NCI-H82 (cell line): ENCODE measurements at regions not wholly inside any gene's neighbourhood (a gene's known extent, or its start where the extent isn't known, plus 50 kb on each side); places are given as distances from the start of the nearest gene placed in this dataset.
"Not testable (repeated sequence)": the region's sequence is repeated elsewhere in the genome, so short reads cannot be mapped to it uniquely, and the experiment has no call there.

Experiments used
- DNase-seq: peaks from one replicate; lab custom pipeline; 2025; lab: John Stamatoyannopoulos, UW

- DNase-seq, result not testable (repeated sequence)
Observed at GRCh38 chr18:14991934-14992445, 244.0 kb downstream of the ANKRD30B start.

GRCh38 chr18:14992758-14993157 is 244.8 kb downstream of the ANKRD30B start:
- DNase-seq, result not testable (repeated sequence)

- DNase-seq, result not testable (repeated sequence)
Observed at GRCh38 chr18:14995023-14995422, 247.1 kb downstream of the ANKRD30B start.

GRCh38 chr18:14997357-14997756 is 249.4 kb downstream of the ANKRD30B start:
- DNase-seq, result no peak

- DNase-seq, result not testable (repeated sequence)
Observed at GRCh38 chr18:14997899-14998298, 249.9 kb downstream of the ANKRD30B start.

GRCh38 chr18:14998360-14999042 is 250.5 kb downstream of the ANKRD30B start:
- DNase-seq, result not testable (repeated sequence)

- DNase-seq, result no peak
Observed at GRCh38 chr18:14999085-14999975, 251.4 kb downstream of the ANKRD30B start.

GRCh38 chr18:15000119-15001037 is 252.4 kb downstream of the ANKRD30B start:
- peak; percentile 1 for DNase-seq

- DNase-seq, result not testable (repeated sequence)
Observed at GRCh38 chr18:15001038-15001794, 253.2 kb downstream of the ANKRD30B start.

- peak; percentile 3 for DNase-seq
Observed at GRCh38 chr18:15001795-15002107, 253.8 kb downstream of the ANKRD30B start.

GRCh38 chr18:15002765-15003164 is 254.8 kb downstream of the ANKRD30B start:
- DNase-seq, result not testable (repeated sequence)

- DNase-seq, result not testable (repeated sequence)
Observed at GRCh38 chr18:15003231-15003630, 255.3 kb downstream of the ANKRD30B start.

GRCh38 chr18:15003636-15004269 is 255.8 kb downstream of the ANKRD30B start:
- DNase-seq, result not testable (repeated sequence)

GRCh38 chr18:15004270-15004973 is 256.4 kb downstream of the ANKRD30B start:
- not testable (repeated sequence) for DNase-seq

GRCh38 chr18:15005313-15006130 is 257.6 kb downstream of the ANKRD30B start:
- no peak for DNase-seq

- DNase-seq, result not testable (repeated sequence)
Observed at GRCh38 chr18:15006616-15007015, 258.6 kb downstream of the ANKRD30B start.

- DNase-seq, result not testable (repeated sequence)
Observed at GRCh38 chr18:15026041-15026440, 278.1 kb downstream of the ANKRD30B start.

GRCh38 chr18:15028037-15028436 is 280.1 kb downstream of the ANKRD30B start:
- DNase-seq, result not testable (repeated sequence)

- not testable (repeated sequence) for DNase-seq
Observed at GRCh38 chr18:15060279-15060880, 312.4 kb downstream of the ANKRD30B start.
